WTC11 (cell line): ENCODE measurements at regions not wholly inside any gene's neighbourhood (a gene's known extent, or its start where the extent isn't known, plus 50 kb on each side); places are given as distances from the start of the nearest gene placed in this dataset.

Experiments used
- CREB1 ChIP-seq: sonication (generic); formaldehyde crosslinking; IDR thresholded peaks from 2 replicates; pipeline ENCODE4 v1.8.0; 2023; ENCODE audit warnings: mild to moderate bottlenecking, missing genetic modification reagents
- ESRRA ChIP-seq: sonication (generic); formaldehyde crosslinking; IDR thresholded peaks from 2 replicates; pipeline ENCODE4 v1.8.1; 2022; ENCODE audit warnings: mild to moderate bottlenecking, missing genetic modification reagents, borderline replicate concordance
- JUN ChIP-seq: sonication (generic); formaldehyde crosslinking; IDR thresholded peaks from 2 replicates; pipeline ENCODE4 v1.8.0; 2023; ENCODE audit warnings: mild to moderate bottlenecking, missing genetic modification reagents
- NR2C2 ChIP-seq: sonication (generic); formaldehyde crosslinking; IDR thresholded peaks from 2 replicates; pipeline ENCODE4 v1.8.0; 2022; ENCODE audit warnings: mild to moderate bottlenecking, missing genetic modification reagents
- RELA ChIP-seq: sonication (generic); formaldehyde crosslinking; IDR thresholded peaks from 2 replicates; pipeline ENCODE4 v1.8.1; 2022; ENCODE audit warnings: missing genetic modification reagents, mild to moderate bottlenecking, borderline replicate concordance
- ZNF423 ChIP-seq: fragments of 250-450 bp; sonication (Bioruptor Pico); IDR thresholded peaks from 2 replicates; pipeline ENCODE4 v2.1.2; 2022; ENCODE audit warnings: mild to moderate bottlenecking, moderate library complexity
- ZNF671 ChIP-seq: fragments of 250-450 bp; sonication (Bioruptor Pico); IDR thresholded peaks from 2 replicates; pipeline ENCODE4 v1.8.0; 2021; ENCODE audit warnings: mild to moderate bottlenecking
- TF ChIP-seq, protein P1 (sequence below): fragments of 200-600 bp; IDR thresholded peaks from 2 replicates; pipeline ENCODE4 v1.8.0; 2022; ENCODE audit warnings: antibody characterized with exemption
- TF ChIP-seq, protein P2 (sequence below): sonication (generic); formaldehyde crosslinking; IDR thresholded peaks from 2 replicates; pipeline ENCODE4 v1.8.1; 2023; ENCODE audit warnings: mild to moderate bottlenecking, moderate library complexity, missing genetic modification reagents
- TF ChIP-seq, protein P3 (sequence below): sonication (generic); formaldehyde crosslinking; conservative IDR thresholded peaks from 2 replicates; pipeline ENCODE4 v1.8.1; 2022; ENCODE audit warnings: mild to moderate bottlenecking, missing genetic modification reagents
- TF ChIP-seq, protein P4 (sequence below): sonication (generic); formaldehyde crosslinking; IDR thresholded peaks from 2 replicates; pipeline ENCODE4 v1.8.0; 2023; ENCODE audit warnings: mild to moderate bottlenecking, missing genetic modification reagents
- TF ChIP-seq, protein P5 (sequence below): sonication (generic); formaldehyde crosslinking; IDR thresholded peaks from 2 replicates; pipeline ENCODE4 v1.8.1; 2022; ENCODE audit warnings: low read depth, mild to moderate bottlenecking, moderate library complexity, missing genetic modification reagents, borderline replicate concordance

DNA sequence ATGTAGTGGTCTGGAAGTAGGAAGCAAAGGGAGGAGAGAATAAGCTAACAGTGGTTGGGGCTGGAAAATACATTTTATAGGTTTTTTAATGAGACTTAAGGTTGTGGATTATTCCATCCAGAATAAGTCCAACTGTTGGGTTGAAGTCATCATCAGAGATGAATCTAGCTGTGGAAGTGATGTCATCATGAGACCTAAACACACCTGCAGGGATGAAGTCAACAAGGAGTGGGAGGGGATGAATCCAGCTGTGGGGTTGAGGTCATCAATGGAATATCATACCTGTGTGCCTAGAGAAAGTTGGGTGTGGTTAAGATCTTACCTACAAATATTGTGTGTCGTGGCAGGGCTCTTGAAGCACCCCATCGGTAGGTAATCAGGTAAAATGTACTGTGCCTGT is 730.7 kb downstream of the RFPL4B start:
- TF ChIP-seq, protein P1, sequence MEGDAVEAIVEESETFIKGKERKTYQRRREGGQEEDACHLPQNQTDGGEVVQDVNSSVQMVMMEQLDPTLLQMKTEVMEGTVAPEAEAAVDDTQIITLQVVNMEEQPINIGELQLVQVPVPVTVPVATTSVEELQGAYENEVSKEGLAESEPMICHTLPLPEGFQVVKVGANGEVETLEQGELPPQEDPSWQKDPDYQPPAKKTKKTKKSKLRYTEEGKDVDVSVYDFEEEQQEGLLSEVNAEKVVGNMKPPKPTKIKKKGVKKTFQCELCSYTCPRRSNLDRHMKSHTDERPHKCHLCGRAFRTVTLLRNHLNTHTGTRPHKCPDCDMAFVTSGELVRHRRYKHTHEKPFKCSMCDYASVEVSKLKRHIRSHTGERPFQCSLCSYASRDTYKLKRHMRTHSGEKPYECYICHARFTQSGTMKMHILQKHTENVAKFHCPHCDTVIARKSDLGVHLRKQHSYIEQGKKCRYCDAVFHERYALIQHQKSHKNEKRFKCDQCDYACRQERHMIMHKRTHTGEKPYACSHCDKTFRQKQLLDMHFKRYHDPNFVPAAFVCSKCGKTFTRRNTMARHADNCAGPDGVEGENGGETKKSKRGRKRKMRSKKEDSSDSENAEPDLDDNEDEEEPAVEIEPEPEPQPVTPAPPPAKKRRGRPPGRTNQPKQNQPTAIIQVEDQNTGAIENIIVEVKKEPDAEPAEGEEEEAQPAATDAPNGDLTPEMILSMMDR = no peak
- no peak for TF ChIP-seq JUN (CRISPR knock-in tag)
- TF ChIP-seq, protein P2, sequence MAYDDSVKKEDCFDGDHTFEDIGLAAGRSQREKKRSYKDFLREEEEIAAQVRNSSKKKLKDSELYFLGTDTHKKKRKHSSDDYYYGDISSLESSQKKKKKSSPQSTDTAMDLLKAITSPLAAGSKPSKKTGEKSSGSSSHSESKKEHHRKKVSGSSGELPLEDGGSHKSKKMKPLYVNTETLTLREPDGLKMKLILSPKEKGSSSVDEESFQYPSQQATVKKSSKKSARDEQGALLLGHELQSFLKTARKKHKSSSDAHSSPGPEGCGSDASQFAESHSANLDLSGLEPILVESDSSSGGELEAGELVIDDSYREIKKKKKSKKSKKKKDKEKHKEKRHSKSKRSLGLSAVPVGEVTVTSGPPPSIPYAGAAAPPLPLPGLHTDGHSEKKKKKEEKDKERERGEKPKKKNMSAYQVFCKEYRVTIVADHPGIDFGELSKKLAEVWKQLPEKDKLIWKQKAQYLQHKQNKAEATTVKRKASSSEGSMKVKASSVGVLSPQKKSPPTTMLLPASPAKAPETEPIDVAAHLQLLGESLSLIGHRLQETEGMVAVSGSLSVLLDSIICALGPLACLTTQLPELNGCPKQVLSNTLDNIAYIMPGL (CRISPR knock-in tag) = no peak
- no peak for TF ChIP-seq NR2C2 (CRISPR knock-in tag)
- no peak for TF ChIP-seq ZNF423 (CRISPR knock-in tag)
- TF ChIP-seq ESRRA (CRISPR knock-in tag) = no peak
- TF ChIP-seq, protein P3, sequence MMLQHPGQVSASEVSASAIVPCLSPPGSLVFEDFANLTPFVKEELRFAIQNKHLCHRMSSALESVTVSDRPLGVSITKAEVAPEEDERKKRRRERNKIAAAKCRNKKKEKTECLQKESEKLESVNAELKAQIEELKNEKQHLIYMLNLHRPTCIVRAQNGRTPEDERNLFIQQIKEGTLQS (CRISPR knock-in tag) = no peak
- no peak for TF ChIP-seq RELA (CRISPR knock-in tag)
- TF ChIP-seq, protein P4, sequence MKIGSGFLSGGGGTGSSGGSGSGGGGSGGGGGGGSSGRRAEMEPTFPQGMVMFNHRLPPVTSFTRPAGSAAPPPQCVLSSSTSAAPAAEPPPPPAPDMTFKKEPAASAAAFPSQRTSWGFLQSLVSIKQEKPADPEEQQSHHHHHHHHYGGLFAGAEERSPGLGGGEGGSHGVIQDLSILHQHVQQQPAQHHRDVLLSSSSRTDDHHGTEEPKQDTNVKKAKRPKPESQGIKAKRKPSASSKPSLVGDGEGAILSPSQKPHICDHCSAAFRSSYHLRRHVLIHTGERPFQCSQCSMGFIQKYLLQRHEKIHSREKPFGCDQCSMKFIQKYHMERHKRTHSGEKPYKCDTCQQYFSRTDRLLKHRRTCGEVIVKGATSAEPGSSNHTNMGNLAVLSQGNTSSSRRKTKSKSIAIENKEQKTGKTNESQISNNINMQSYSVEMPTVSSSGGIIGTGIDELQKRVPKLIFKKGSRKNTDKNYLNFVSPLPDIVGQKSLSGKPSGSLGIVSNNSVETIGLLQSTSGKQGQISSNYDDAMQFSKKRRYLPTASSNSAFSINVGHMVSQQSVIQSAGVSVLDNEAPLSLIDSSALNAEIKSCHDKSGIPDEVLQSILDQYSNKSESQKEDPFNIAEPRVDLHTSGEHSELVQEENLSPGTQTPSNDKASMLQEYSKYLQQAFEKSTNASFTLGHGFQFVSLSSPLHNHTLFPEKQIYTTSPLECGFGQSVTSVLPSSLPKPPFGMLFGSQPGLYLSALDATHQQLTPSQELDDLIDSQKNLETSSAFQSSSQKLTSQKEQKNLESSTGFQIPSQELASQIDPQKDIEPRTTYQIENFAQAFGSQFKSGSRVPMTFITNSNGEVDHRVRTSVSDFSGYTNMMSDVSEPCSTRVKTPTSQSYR (CRISPR knock-in tag) = no peak
- no peak for TF ChIP-seq CREB1 (CRISPR knock-in tag)
- TF ChIP-seq, protein P5, sequence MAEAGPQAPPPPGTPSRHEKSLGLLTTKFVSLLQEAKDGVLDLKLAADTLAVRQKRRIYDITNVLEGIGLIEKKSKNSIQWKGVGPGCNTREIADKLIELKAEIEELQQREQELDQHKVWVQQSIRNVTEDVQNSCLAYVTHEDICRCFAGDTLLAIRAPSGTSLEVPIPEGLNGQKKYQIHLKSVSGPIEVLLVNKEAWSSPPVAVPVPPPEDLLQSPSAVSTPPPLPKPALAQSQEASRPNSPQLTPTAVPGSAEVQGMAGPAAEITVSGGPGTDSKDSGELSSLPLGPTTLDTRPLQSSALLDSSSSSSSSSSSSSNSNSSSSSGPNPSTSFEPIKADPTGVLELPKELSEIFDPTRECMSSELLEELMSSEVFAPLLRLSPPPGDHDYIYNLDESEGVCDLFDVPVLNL (CRISPR knock-in tag) = no peak
- TF ChIP-seq ZNF671 (CRISPR knock-in tag) = no peak
